Cardiac fibroblast (primary cell): ENCODE measurements at regions not wholly inside any gene's neighbourhood (a gene's known extent, or its start where the extent isn't known, plus 50 kb on each side); places are given as distances from the start of the nearest gene placed in this dataset.
"Not testable (repeated sequence)": the region's sequence is repeated elsewhere in the genome, so short reads cannot be mapped to it uniquely, and the experiment has no call there.

Source experiments
- DNase-seq, 2 donors: peaks; one replicate each; pipeline versions ENCODE4 v3.0.0 to v3.0.0-alpha.2; 2010; ENCODE audit warnings: low read depth in 2 of 2
- H3K4me3 ChIP-seq, 2 donors: replicated peaks in 1 of 2; 1 replicate in 1 of 2; 2 replicates in 1 of 2; pipeline ENCODE4 v1.5.1; 2011; ENCODE audit warnings: low read depth in 2 of 2, low read length in 2 of 2, mild to moderate bottlenecking in 2 of 2, moderate library complexity in 1 of 2
- TF ChIP-seq, protein P1 (sequence below): IDR thresholded peaks from one replicate; pipeline ENCODE4 v1.5.1; 2011; ENCODE audit warnings: low read depth, mild to moderate bottlenecking, low read length, inconsistent platforms

DNA sequence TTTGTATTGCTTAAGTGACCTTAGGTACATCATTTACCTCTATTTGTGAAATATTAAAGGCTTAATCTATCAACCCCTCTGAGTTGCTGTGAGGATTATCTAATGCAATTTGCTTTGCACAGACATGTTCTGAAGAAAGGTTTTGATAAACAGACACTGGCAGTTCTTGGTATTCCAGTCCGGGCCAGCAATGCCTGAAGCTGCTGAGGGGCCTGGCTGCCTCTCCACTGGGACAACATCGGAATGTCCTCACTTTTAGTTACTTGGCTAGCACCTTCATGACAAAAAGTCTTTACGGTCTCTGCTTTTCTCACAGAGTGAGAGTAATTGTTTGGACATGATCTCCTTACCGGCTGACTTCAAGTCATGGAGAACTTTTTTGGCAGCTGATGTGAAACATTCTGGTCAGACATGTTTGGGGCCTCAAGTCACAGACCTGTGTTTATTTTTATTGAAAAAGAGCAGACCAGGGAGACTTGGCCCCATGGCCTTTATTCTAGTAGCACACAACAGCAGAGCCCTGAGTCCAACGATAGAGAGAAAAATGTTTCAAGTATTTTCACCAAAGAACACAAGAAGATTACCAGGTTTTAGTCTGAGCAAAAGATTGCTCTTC, 1112.3 kb upstream of the FANCL start:
- DNase-seq: no peak
- H3K4me3 ChIP-seq: no peak overlapping the region
- TF ChIP-seq, protein P1, sequence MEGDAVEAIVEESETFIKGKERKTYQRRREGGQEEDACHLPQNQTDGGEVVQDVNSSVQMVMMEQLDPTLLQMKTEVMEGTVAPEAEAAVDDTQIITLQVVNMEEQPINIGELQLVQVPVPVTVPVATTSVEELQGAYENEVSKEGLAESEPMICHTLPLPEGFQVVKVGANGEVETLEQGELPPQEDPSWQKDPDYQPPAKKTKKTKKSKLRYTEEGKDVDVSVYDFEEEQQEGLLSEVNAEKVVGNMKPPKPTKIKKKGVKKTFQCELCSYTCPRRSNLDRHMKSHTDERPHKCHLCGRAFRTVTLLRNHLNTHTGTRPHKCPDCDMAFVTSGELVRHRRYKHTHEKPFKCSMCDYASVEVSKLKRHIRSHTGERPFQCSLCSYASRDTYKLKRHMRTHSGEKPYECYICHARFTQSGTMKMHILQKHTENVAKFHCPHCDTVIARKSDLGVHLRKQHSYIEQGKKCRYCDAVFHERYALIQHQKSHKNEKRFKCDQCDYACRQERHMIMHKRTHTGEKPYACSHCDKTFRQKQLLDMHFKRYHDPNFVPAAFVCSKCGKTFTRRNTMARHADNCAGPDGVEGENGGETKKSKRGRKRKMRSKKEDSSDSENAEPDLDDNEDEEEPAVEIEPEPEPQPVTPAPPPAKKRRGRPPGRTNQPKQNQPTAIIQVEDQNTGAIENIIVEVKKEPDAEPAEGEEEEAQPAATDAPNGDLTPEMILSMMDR: no peak

DNA sequence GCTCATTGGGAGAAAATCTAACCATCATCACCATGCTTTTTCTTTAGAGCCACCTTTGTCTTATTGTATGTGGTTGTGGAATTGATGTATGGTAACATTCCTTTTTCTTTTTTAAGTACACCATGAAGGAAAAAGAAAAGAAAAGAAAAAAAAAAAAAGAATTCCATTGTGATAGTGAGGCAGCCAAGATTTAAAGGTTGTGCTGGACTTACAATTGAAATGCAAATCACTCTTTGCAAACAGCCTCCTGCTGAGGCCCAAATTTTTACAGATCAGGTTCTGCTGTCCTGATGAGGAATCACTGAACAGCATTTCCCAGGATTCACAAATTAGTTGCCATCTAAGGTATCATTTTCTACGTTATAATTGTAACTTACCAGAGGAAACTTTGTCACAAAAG, 1101.0 kb upstream of the FANCL start:
- DNase-seq: no peak
- H3K4me3 ChIP-seq: no peak overlapping the region
- TF ChIP-seq, protein P1: no peak

DNA sequence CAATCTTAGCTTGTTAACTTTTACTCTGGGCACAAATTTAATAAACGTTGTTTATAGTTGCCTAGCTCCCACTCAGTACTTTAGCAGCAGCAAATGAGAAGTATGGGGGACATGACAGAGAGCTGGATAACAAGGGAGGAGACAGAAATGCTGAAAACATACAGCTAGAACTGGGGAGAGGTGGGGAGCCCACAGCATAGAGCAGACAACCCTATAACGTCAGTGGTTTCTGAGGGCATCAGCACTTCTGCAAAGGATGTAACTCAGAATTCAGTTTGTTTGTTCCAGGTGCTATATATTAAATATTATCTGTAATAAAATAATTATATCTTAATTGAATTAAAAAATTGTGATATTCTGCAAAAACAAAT, 1098.7 kb upstream of the FANCL start:
- TF ChIP-seq, protein P1: no peak
- DNase-seq: no peak
- no peak overlapping the region for H3K4me3 ChIP-seq

DNA sequence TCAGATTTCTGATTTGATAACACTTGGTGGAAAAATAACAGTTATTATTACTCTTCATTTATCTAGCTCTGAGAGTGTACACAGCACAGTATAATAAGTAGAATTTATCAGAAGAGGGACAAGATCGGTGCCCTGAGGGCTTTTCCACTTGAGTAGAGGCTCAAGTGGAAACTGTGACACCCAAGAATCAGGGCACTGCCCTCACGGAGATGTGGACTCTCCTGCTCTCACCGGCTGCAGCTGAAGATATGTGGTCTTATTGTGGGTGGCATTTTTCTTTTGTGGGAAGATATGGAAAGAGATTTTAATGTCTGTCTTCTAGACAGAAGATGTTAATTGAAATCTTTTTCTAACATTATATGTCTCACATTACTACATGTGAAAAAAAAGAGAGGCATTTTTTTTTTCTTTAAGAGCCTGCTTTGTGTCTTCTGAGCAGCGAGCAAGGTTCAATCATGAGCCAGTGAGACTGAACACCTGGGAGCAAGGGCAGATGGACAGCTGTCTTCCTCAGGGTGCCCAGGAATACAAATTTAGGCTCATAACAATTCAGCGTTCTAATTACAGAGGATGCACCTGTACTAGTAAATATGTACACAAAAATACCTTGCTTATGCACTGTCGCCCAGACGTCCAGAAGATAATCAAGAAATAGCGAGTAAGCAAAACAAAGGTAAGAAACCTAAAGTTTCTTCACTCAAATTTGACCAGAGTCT, 1098.2 kb upstream of the FANCL start:
- TF ChIP-seq, protein P1: no peak

DNA sequence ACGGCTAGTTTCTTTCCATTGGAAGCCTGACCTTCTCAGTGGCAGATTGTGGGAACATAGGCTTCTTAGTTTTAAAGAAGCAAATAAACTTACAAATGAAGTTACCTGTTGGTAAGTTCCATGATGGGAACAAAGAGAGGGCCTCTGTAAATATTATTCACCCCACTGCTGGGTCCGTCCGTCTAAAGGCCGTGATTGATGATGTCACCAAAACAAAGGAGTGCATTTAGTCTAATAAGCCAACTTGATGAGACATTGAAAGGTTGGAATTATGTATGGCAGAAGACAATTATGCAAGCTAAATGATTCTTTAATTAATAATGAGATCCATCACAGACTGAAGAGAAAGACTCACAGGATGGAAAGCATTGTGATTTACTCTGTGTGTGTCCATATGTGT, 1091.9 kb upstream of the FANCL start:
- TF ChIP-seq, protein P1: no peak
- DNase-seq: no peak
- H3K4me3 ChIP-seq: no peak overlapping the region

More for the DNA sequence above, 1098.2 kb upstream of the FANCL start:
- DNase-seq: no peak
- no peak overlapping the region for H3K4me3 ChIP-seq

DNA sequence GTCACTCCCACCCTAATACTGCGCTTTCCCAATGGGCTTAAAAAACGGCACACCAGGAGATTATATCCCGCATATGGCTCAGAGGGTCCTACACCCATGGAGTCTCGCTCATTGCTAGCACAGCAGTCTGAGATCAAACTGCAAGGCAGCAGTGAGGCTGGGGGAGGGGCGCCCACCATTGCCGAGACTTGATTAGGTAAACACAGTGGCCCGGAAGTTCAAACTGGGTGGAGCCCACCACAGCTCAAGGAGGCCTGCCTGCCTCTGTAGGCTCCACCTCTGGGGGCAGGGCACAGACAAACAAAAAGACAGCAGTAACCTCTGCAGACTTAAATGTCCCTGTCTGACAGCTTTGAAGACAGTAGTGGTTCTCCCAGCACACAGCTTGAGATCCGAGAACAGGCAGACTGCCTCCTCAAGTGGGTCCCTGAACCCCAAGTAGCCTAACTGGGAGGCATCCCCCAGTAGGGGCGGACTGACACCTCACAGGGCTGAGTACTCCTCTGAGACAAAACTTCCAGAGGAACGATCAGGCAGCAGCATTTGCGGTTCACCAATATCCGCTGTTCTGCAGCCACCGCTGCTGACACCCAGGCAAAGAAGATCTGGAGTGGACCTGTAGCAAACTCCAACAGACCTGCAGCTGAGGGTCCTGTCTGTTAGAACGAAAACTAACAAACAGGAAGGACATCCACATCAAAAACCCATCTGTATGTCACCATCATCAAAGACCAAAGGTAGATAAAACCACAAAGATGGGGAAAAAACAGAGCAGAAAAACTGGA, 1085.6 kb upstream of the FANCL start:
- not testable (repeated sequence) for DNase-seq

DNA sequence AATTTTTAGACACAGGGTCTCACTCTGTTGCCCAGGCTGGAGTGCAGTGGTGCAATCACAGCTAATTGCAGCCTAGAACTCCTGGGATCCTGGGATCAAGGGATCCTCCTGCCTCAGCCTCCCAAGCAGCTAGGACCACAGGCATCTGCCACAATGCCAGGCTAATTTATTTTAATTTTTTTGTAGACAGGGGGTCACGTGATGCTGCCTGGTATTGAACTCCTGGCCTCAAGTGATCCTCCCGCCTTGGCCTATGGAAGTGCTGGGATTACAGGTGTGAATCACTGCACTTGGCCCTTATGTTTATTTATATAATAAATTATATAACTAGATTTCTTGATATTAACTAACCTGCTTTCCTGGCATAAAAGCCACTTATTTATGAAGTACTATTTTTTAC, 1081.7 kb upstream of the FANCL start:
- no peak overlapping the region for H3K4me3 ChIP-seq
- DNase-seq: no peak
- TF ChIP-seq, protein P1: no peak

More for the DNA sequence above, 1085.6 kb upstream of the FANCL start:
- H3K4me3 ChIP-seq: not testable (repeated sequence)
